Neural cell (in vitro differentiated cells): ENCODE measurements at regions not wholly inside any gene's neighbourhood (a gene's known extent, or its start where the extent isn't known, plus 50 kb on each side); places are given as distances from the start of the nearest gene placed in this dataset.

ENCODE experiments used
- H2AFZ ChIP-seq: fragments of 200-600, 300-800 bp; sonication (generic), shearing (Covaris generic); 2 replicates; pipeline ENCODE4 v1.6.0; 2014; ENCODE audit warnings: low read depth, mild to moderate bottlenecking, antibody characterized with exemption, low read length, moderate library complexity
- H3F3A ChIP-seq: fragments of 200-600 bp; shearing (Covaris generic); 2 replicates; pipeline ENCODE4 v1.6.1; 2016; ENCODE audit warnings: mild to moderate bottlenecking, moderate library complexity, mixed read lengths, antibody characterized with exemption, low read length; ENCODE audit not compliant: insufficient read depth, poor library complexity, severe bottlenecking
- H3K27ac ChIP-seq: fragments of 200-600, 300-800 bp; sonication (generic), shearing (Covaris generic); 2 replicates; pipeline ENCODE4 v1.5.1; 2014; ENCODE audit warnings: mild to moderate bottlenecking, low read length, moderate library complexity
- H3K27me3 ChIP-seq: fragments of 300-800, 200-600 bp; sonication (generic), shearing (Covaris generic); 2 replicates; pipeline ENCODE4 v1.6.0; 2014; ENCODE audit warnings: mild to moderate bottlenecking, low read depth, low read length, moderate library complexity; ENCODE audit not compliant: insufficient read depth
- H3K36me3 ChIP-seq: fragments of 300-800, 200-600 bp; sonication (generic), shearing (Covaris generic); 2 replicates; pipeline ENCODE4 v1.5.1; 2014; ENCODE audit warnings: mild to moderate bottlenecking, antibody characterized with exemption, low read length, moderate library complexity; ENCODE audit not compliant: insufficient read depth
- H3K4me2 ChIP-seq: fragments of 300-800, 200-600 bp; sonication (generic), shearing (Covaris generic); 2 replicates; pipeline ENCODE4 v1.6.0; 2014; ENCODE audit warnings: mild to moderate bottlenecking, low read length
- H3K4me3 ChIP-seq: fragments of 300-800, 200-600 bp; sonication (generic), shearing (Covaris generic); 2 replicates; pipeline ENCODE4 v1.5.1; 2014; ENCODE audit warnings: mild to moderate bottlenecking, low read length, moderate library complexity
- H3K79me2 ChIP-seq: fragments of 200-600 bp; shearing (Covaris generic); replicated peaks from 2 replicates; pipeline ENCODE4 v1.6.0; 2014; ENCODE audit warnings: mild to moderate bottlenecking, low read length, moderate library complexity; ENCODE audit not compliant: insufficient read depth
- H3K9ac ChIP-seq: fragments of 300-800, 200-600 bp; sonication (generic), shearing (Covaris generic); 2 replicates; pipeline ENCODE4 v1.6.1; 2016; ENCODE audit warnings: mild to moderate bottlenecking, low read length, mixed read lengths
- H3K9me2 ChIP-seq: fragments of 200-600 bp; shearing (Covaris generic); 2 replicates; pipeline ENCODE4 v1.6.1; 2016; ENCODE audit warnings: mild to moderate bottlenecking, low read length, mixed read lengths; ENCODE audit not compliant: insufficient read depth
- H3K9me3 ChIP-seq: fragments of 200-600, 300-800 bp; sonication (generic), shearing (Covaris generic); 2 replicates; pipeline ENCODE4 v1.6.1; 2016; ENCODE audit warnings: mild to moderate bottlenecking, mixed run types, low read length, moderate library complexity, mixed read lengths
- H4K20me1 ChIP-seq: fragments of 200-600 bp; shearing (Covaris generic); 2 replicates; pipeline ENCODE4 v1.6.1; 2016; ENCODE audit warnings: mild to moderate bottlenecking, mixed run types; ENCODE audit not compliant: insufficient read depth
- CTCF ChIP-seq: fragments of 450-650 bp; IDR thresholded peaks from 2 replicates; pipeline ENCODE4 v1.5.1; 2014; ENCODE audit warnings: antibody characterized with exemption, mild to moderate bottlenecking, moderate library complexity; ENCODE audit not compliant: poor library complexity, severe bottlenecking
- EP300 ChIP-seq: fragments of 450-650 bp; conservative IDR thresholded peaks from 2 replicates; pipeline ENCODE4 v1.6.1; 2014; ENCODE audit warnings: antibody characterized with exemption, mild to moderate bottlenecking, moderate library complexity; ENCODE audit not compliant: poor library complexity, severe bottlenecking
- EZH2 ChIP-seq: fragments of 200-600, 300-800 bp; shearing (Covaris generic), sonication (generic); IDR thresholded peaks from 2 replicates; pipeline ENCODE4 v1.6.1; 2014; ENCODE audit warnings: antibody characterized with exemption, low read length, borderline replicate concordance, mild to moderate bottlenecking; ENCODE audit not compliant: insufficient read depth, poor library complexity, severe bottlenecking
- MXI1 ChIP-seq: fragments of 450-650 bp; conservative IDR thresholded peaks from 2 replicates; pipeline ENCODE4 v1.6.1; 2014; ENCODE audit warnings: antibody characterized with exemption, mild to moderate bottlenecking; ENCODE audit not compliant: poor library complexity, severe bottlenecking
- POLR2AphosphoS5 ChIP-seq: IDR thresholded peaks from 2 replicates; pipeline ENCODE4 v1.6.1; 2012
- RAD21 ChIP-seq: fragments of 450-650 bp; conservative IDR thresholded peaks from 2 replicates; pipeline ENCODE4 v1.6.1; 2014; ENCODE audit warnings: antibody characterized with exemption, mild to moderate bottlenecking, moderate library complexity
- REST ChIP-seq: IDR thresholded peaks from 2 replicates; pipeline ENCODE4 v1.6.1; 2012; ENCODE audit warnings: borderline replicate concordance
- SMC3 ChIP-seq: fragments of 450-650 bp; conservative IDR thresholded peaks from 2 replicates; pipeline ENCODE4 v1.6.1; 2014; ENCODE audit warnings: antibody characterized with exemption, mild to moderate bottlenecking, moderate library complexity; ENCODE audit not compliant: poor library complexity
- TAF1 ChIP-seq: IDR thresholded peaks from 2 replicates; pipeline ENCODE4 v1.6.1; 2012; ENCODE audit warnings: low read depth

- no peak overlapping the region for H3K9ac ChIP-seq
- H3K9me3 ChIP-seq = no peaks in the 10 kb centered on the region
- H4K20me1 ChIP-seq = no peaks in the 10 kb centered on the region
- H3F3A ChIP-seq = no peaks in the 10 kb centered on the region
- no peak overlapping the region for H2AFZ ChIP-seq
- no peaks in the 10 kb centered on the region for H3K79me2 ChIP-seq
- no peak overlapping the region for H3K4me3 ChIP-seq
- no peak overlapping the region for H3K4me2 ChIP-seq
- H3K27ac ChIP-seq = no peak overlapping the region
- TF ChIP-seq MXI1 = no peak
- no peak for TF ChIP-seq RAD21
- no peak for TF ChIP-seq EP300
- no peak for TF ChIP-seq REST
- TF ChIP-seq POLR2AphosphoS5 = no peak
- TF ChIP-seq EZH2 = no peak
- TF ChIP-seq SMC3 = no peak
- no peak for TF ChIP-seq TAF1
- no peak for TF ChIP-seq CTCF
- H3K36me3 ChIP-seq = no peaks in the 10 kb centered on the region
- no peaks in the 10 kb centered on the region for H3K9me2 ChIP-seq
- H3K27me3 ChIP-seq = no peaks in the 10 kb centered on the region
Measured at GRCh38 chr2:144265654-144266053, 254.3 kb downstream of the ZEB2 start.

- no peak for TF ChIP-seq RAD21
- no peak for TF ChIP-seq POLR2AphosphoS5
- TF ChIP-seq CTCF = no peak
- TF ChIP-seq EP300 = no peak
- no peak for TF ChIP-seq MXI1
- no peak for TF ChIP-seq REST
- TF ChIP-seq EZH2 = no peak
- no peak for TF ChIP-seq SMC3
- no peak for TF ChIP-seq TAF1
- no peaks in the 10 kb centered on the region for H3K36me3 ChIP-seq
- no peaks in the 10 kb centered on the region for H3K27me3 ChIP-seq
- no peaks in the 10 kb centered on the region for H3F3A ChIP-seq
- H3K79me2 ChIP-seq = no peaks in the 10 kb centered on the region
- H2AFZ ChIP-seq = no peak overlapping the region
- no peaks in the 10 kb centered on the region for H3K9me2 ChIP-seq
- no peak overlapping the region for H3K4me2 ChIP-seq
- H4K20me1 ChIP-seq = no peaks in the 10 kb centered on the region
- no peaks in the 10 kb centered on the region for H3K9me3 ChIP-seq
- no peak overlapping the region for H3K9ac ChIP-seq
- H3K27ac ChIP-seq = no peak overlapping the region
- H3K4me3 ChIP-seq = no peak overlapping the region
Measured at GRCh38 chr2:144261966-144262365, 258.0 kb downstream of the ZEB2 start.
